ENCODE measurements at regions not wholly inside any gene's neighbourhood (a gene's known extent, or its start where the extent isn't known, plus 50 kb on each side); places are given as distances from the start of the nearest gene placed in this dataset.

DNA sequence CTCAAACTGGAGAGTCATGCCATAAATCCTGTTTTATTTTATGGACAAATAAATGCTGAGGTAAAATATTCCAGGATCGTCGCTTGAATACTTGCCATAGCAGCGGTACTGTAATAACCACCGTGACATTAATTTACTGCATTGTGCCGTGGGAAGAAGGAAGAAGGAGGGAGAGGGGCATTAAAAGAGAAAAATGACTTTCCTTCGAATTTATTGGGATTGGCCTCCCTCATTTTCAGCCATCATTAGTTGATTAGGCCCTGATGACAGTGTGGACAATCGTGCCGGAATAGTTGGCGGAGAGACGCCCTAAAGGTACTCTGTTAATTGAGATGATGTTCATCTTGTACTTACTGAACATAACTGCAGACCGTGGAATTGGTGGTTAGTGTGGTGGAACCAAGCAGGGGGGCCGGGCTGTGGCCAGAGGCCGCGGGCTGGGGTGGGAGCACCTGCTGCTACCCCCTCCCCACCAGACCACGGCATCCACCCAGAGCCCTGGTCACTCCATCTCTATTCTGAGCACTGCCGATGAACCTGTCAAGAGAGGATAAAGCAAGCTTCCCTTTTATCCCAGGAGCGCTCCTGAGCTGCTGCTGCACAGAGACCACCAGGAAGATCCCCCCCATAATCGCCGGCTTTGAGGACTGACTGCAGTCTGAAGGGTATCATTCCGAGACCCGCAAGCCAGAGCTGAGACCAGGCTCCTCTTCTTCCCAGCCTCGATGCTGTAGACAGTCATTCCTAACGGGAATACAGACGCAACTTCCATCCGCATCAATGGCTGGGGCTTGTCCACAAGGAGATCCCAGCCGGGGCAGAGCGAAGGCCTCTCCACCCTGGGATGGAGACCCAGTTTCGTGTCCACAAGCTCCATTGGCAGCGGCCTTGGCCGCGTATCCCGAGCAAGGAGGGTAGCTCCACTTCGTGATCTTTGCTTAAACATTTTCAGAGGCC lies 168.3 kb upstream of the TSHZ3 start:
- H3K4me3 ChIP-seq (ENCODE audit: low read depth, low read length), result no peak overlapping the region
- H3K36me3 ChIP-seq (ENCODE audit: control insufficient read depth, insufficient read depth, low read length), result no peaks in the 10 kb centered on the region
- DNase-seq (ENCODE audit: low read depth), result no peak
- POLR2A ChIA-PET, result no interaction called here
- no peaks in the 10 kb centered on the region for H3K27me3 ChIP-seq (ENCODE audit: control insufficient read depth, insufficient read depth, low read length)
- TF ChIP-seq, protein P1, sequence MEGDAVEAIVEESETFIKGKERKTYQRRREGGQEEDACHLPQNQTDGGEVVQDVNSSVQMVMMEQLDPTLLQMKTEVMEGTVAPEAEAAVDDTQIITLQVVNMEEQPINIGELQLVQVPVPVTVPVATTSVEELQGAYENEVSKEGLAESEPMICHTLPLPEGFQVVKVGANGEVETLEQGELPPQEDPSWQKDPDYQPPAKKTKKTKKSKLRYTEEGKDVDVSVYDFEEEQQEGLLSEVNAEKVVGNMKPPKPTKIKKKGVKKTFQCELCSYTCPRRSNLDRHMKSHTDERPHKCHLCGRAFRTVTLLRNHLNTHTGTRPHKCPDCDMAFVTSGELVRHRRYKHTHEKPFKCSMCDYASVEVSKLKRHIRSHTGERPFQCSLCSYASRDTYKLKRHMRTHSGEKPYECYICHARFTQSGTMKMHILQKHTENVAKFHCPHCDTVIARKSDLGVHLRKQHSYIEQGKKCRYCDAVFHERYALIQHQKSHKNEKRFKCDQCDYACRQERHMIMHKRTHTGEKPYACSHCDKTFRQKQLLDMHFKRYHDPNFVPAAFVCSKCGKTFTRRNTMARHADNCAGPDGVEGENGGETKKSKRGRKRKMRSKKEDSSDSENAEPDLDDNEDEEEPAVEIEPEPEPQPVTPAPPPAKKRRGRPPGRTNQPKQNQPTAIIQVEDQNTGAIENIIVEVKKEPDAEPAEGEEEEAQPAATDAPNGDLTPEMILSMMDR (IDR thresholded peaks at IDR 0.05; ENCODE audit: insufficient read depth, low read depth, low read length), result no peak
- CTCF ChIA-PET, result interaction anchor here (1.1 kb wide), 1 partner anchor 31 kb away, joined by 3 read pairs; no protein-coding TSS in a partner anchor

DNA sequence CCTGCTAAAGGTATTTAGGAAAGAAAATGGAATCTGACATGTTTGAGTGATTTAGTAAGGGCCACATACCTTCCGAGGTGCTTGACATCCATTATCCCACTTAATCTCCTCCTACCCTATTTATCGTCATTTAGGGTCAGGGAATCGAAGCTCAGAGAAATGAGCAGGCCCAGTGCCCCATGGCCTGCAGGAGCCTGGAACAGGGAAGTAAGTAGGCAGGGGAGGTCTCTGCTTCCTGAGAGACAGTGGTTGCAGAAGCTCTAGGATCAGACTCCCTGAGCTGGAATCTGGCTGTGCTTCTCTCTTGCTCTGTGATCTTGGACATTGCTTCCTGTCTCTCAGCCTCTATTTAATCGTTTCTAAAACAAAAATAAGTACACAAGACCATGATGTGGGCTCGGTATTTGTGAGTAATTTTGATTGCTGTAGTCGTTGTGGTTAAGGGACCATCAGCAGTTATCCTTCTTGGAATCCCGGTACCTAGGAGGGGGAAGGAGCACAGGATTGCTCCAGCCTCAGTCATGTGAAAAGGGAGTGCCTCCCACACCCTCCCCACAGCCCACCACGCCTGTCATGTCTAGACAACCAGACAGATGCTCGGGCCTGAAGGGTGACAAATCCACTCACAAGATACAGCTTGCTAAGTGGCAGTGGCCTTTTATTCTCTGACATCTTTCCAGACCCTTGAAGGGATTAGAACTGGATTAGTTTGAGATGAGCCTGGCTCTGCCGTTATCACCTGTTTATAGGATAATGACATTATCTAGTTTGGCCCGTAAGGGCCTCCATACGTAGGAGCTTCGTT lies 169.2 kb upstream of the TSHZ3 start:
- no peak for DNase-seq (ENCODE audit: low read depth)
- H3K36me3 ChIP-seq (ENCODE audit: control insufficient read depth, insufficient read depth, low read length), result no peaks in the 10 kb centered on the region
- no peak overlapping the region for H3K4me3 ChIP-seq (ENCODE audit: low read depth, low read length)
- POLR2A ChIA-PET, result no interaction called here
- CTCF ChIA-PET, result interaction anchor here (0.5 to 1.4 kb wide), 2 partner anchors 30 to 1259 kb away, joined by 3 to 4 read pairs; no protein-coding TSS in a partner anchor
- TF ChIP-seq, protein P1 (IDR thresholded peaks at IDR 0.05; ENCODE audit: insufficient read depth, low read depth, low read length), result no peak
- no peaks in the 10 kb centered on the region for H3K27me3 ChIP-seq (ENCODE audit: control insufficient read depth, insufficient read depth, low read length)

DNA sequence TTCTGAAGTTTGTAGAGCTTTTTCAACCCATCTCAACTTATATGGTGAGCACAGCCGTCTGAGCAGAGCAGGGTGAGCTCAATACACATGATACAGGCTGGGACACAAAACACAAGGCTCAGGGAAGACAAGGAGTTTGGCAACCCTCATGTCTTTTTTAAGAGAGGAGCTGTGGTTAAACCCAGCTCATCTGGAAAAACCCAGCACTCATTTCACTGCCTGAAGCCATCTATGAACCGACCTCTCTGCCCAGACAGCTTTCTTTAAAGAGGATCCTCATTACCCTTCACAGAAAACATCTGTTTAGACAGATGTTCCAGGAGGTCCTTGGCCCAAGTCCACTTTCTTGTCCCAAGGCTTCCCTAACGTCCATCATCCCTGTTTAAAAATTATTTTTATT lies 170.0 kb upstream of the TSHZ3 start:
- ChIA-PET POLR2A (no interaction called here), CTCF (interaction anchor here (0.5 to 1.4 kb wide), 3 partner anchors 20 to 1258 kb away, joined by 3 to 4 read pairs (median 4); no protein-coding TSS in a partner anchor)
- Histone ChIP-seq H3K4me3 (ENCODE audit: low read depth, low read length) (no peak overlapping the region), H3K36me3 (ENCODE audit: control insufficient read depth, insufficient read depth, low read length) (no peaks in the 10 kb centered on the region), H3K27me3 (ENCODE audit: control insufficient read depth, insufficient read depth, low read length) (no peaks in the 10 kb centered on the region)
- TF ChIP-seq, protein P1 (IDR thresholded peaks at IDR 0.05; ENCODE audit: insufficient read depth, low read depth, low read length), result no peak
- DNase-seq (ENCODE audit: low read depth), result no peak

DNA sequence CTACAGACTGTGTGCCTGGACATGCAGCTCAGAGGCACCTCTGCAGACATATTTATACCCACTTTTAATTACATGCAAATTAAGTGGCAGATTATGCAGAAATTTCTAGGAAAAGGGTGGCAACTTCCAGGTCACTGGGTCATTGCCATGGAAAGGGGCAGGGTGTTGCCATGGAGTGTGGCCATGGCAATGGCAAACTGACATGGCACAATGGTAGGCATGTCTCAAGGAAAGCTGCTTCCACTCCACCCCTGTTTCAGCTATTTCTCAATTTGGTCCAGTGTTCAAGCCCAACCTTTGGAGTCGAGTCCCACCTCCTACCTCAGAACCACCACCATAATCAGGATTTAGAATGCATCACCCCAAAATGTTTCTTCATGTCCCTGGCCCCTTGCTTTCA lies 170.7 kb upstream of the TSHZ3 start:
- POLR2A ChIA-PET, result no interaction called here
- DNase-seq (ENCODE audit: low read depth), result no peak

More for the DNA sequence above, 170.7 kb upstream of the TSHZ3 start:
- TF ChIP-seq, protein P1 (IDR thresholded peaks at IDR 0.05; ENCODE audit: insufficient read depth, low read depth, low read length), result no peak
- no peaks in the 10 kb centered on the region for H3K27me3 ChIP-seq (ENCODE audit: control insufficient read depth, insufficient read depth, low read length)
- H3K4me3 ChIP-seq (ENCODE audit: low read depth, low read length), result no peak overlapping the region
- H3K36me3 ChIP-seq (ENCODE audit: control insufficient read depth, insufficient read depth, low read length), result no peaks in the 10 kb centered on the region
- CTCF ChIA-PET, result interaction anchor here (1.4 kb wide), 1 partner anchor 21 kb away, joined by 4 read pairs; no protein-coding TSS in a partner anchor

Data from BJ (cell line).